GM21529 (cell line): ENCODE measurements at regions not wholly inside any gene's neighbourhood (a gene's known extent, or its start where the extent isn't known, plus 50 kb on each side); places are given as distances from the start of the nearest gene placed in this dataset.

Experiments used
- ATAC-seq: cut with Tn5 transposase; IDR thresholded peaks from one replicate; pipeline ENCODE4 v1.9.1; 2021; ENCODE audit not compliant: unreplicated experiment

GRCh38 chr5:57857696-57858095, 375.1 kb upstream of the ACTBL2 start:
- ATAC-seq = no peak

GRCh38 chr5:57855831-57856230, 373.2 kb upstream of the ACTBL2 start:
- ATAC-seq = no peak

- no peak for ATAC-seq
Measured at GRCh38 chr5:57853929-57854697, 371.5 kb upstream of the ACTBL2 start.

GRCh38 chr5:57850109-57850508, 367.5 kb upstream of the ACTBL2 start:
- ATAC-seq = no peak

GRCh38 chr5:57845025-57845424, 362.4 kb upstream of the ACTBL2 start:
- no peak for ATAC-seq

- ATAC-seq = no peak
Measured at GRCh38 chr5:57844410-57844809, 361.8 kb upstream of the ACTBL2 start.

- ATAC-seq = no peak
Measured at GRCh38 chr5:57843059-57843367, 360.4 kb upstream of the ACTBL2 start.

- ATAC-seq = no peak
Measured at GRCh38 chr5:57842364-57843058, 359.9 kb upstream of the ACTBL2 start.

GRCh38 chr5:57841676-57842363, 359.2 kb upstream of the ACTBL2 start:
- no peak for ATAC-seq

GRCh38 chr5:57839437-57840079, 356.9 kb upstream of the ACTBL2 start:
- ATAC-seq = no peak

GRCh38 chr5:57839025-57839424, 356.4 kb upstream of the ACTBL2 start:
- ATAC-seq = no peak

- ATAC-seq = no peak
Measured at GRCh38 chr5:57836921-57837320, 354.3 kb upstream of the ACTBL2 start.

- ATAC-seq = no peak
Measured at GRCh38 chr5:57836331-57836730, 353.7 kb upstream of the ACTBL2 start.

- no peak for ATAC-seq
Measured at GRCh38 chr5:57834829-57835608, 352.4 kb upstream of the ACTBL2 start.

GRCh38 chr5:57833489-57833888, 350.9 kb upstream of the ACTBL2 start:
- ATAC-seq = no peak

- no peak for ATAC-seq
Measured at GRCh38 chr5:57832875-57833274, 350.3 kb upstream of the ACTBL2 start.

- no peak for ATAC-seq
Measured at GRCh38 chr5:57831932-57832331, 349.3 kb upstream of the ACTBL2 start.

- ATAC-seq = no peak
Measured at GRCh38 chr5:57831090-57831489, 348.5 kb upstream of the ACTBL2 start.

GRCh38 chr5:57828221-57828620, 345.6 kb upstream of the ACTBL2 start:
- no peak for ATAC-seq

- ATAC-seq = no peak
Measured at GRCh38 chr5:57825031-57825686, 342.5 kb upstream of the ACTBL2 start.
